Prostate gland (tissue), 2 donors: ENCODE measurements at regions not wholly inside any gene's neighbourhood (a gene's known extent, or its start where the extent isn't known, plus 50 kb on each side); places are given as distances from the start of the nearest gene placed in this dataset.

ENCODE experiments used
- POLR2A ChIP-seq: fragments of 450-650 bp; IDR thresholded peaks from one replicate; pipeline ENCODE4 v1.6.1; 2016; ENCODE audit warnings: antibody characterized with exemption, mild to moderate bottlenecking
- POLR2AphosphoS5 ChIP-seq: sonication (generic); formaldehyde crosslinking; IDR thresholded peaks from one replicate; pipeline ENCODE4 v1.6.1; 2017; ENCODE audit warnings: antibody characterized with exemption
- TF ChIP-seq, protein P1 (sequence below), 4 experiments: fragments of 200-600 bp in 2 of 4; fragments of 450-650 bp in 2 of 4; sonication (generic) in 2 of 4; IDR thresholded peaks; 1 replicate in 3 of 4; 2 replicates in 1 of 4; pipeline ENCODE4 v1.5.1; 2016 to 2019; ENCODE audit warnings: antibody characterized with exemption in 4 of 4, mild to moderate bottlenecking in 2 of 4, moderate library complexity in 2 of 4

- TF ChIP-seq, protein P1, sequence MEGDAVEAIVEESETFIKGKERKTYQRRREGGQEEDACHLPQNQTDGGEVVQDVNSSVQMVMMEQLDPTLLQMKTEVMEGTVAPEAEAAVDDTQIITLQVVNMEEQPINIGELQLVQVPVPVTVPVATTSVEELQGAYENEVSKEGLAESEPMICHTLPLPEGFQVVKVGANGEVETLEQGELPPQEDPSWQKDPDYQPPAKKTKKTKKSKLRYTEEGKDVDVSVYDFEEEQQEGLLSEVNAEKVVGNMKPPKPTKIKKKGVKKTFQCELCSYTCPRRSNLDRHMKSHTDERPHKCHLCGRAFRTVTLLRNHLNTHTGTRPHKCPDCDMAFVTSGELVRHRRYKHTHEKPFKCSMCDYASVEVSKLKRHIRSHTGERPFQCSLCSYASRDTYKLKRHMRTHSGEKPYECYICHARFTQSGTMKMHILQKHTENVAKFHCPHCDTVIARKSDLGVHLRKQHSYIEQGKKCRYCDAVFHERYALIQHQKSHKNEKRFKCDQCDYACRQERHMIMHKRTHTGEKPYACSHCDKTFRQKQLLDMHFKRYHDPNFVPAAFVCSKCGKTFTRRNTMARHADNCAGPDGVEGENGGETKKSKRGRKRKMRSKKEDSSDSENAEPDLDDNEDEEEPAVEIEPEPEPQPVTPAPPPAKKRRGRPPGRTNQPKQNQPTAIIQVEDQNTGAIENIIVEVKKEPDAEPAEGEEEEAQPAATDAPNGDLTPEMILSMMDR (IDR thresholded peaks at IDR 0.05): no peak
- TF ChIP-seq POLR2A (no peak), POLR2AphosphoS5 (peak; percentile 1)
Measured at GRCh38 chr6:14984519-14984853, 261.4 kb upstream of the JARID2 start.
